GM12878 (cell line): ENCODE measurements at regions not wholly inside any gene's neighbourhood (a gene's known extent, or its start where the extent isn't known, plus 50 kb on each side); places are given as distances from the start of the nearest gene placed in this dataset.

Experiments
- ATAC-seq: fragments of 200-7000 bp; cut with Tn5 transposase; 3 replicates; pipeline ENCODE4 v1.9.1; 2020; ENCODE audit warnings: mild to moderate bottlenecking, moderate library complexity
- BruUV-seq: library from RNA; stranded (reverse); fragments of 400-500 nt; replicated peaks from 2 replicates; lab custom pipeline; 2021; lab: Mats Ljungman, UMichigan
- CTCF ChIA-PET: fragments of 300-600 bp; sonication (Branson Sonifier 250); formaldehyde crosslinking; extraction: SDS; loops from one replicate; lab custom pipeline; 2021; ENCODE audit warnings: inconsistent platforms; lab: Yijun Ruan, JAX
- POLR2A ChIA-PET: fragments of 350-600 bp; formaldehyde crosslinking; extraction: SDS; loops from one replicate; lab custom pipeline; 2021; ENCODE audit warnings: inconsistent platforms; lab: Charles Lee
- RAD21 ChIA-PET: fragments of 300-600 bp; sonication (Branson Sonifier 250); formaldehyde crosslinking; loops from one replicate; lab custom pipeline; 2023; ENCODE audit warnings: antibody characterized with exemption; ENCODE audit not compliant: unreplicated experiment; lab: Charles Lee
- SMC1A ChIA-PET: fragments of 300-600 bp; sonication (Branson Sonifier 250); formaldehyde crosslinking; loops from one replicate; lab custom pipeline; 2023; ENCODE audit not compliant: unreplicated experiment, uncharacterized antibody; lab: Charles Lee
- DNase-seq: peaks from one replicate; pipeline ENCODE4 v3.0.0-alpha.2; 2011; ENCODE audit warnings: low read depth, low spot score
- FAIRE-seq: peaks from 3 replicates; lab custom pipeline; 2011; peaks lifted over from hg19 to GRCh38; lab: Jason Lieb, UNC
- H2AFZ ChIP-seq: 2 replicates; pipeline ENCODE4 v1.6.0; 2011; ENCODE audit warnings: low read depth, low read length, control low read depth; ENCODE audit not compliant: control insufficient read depth
- H3K27ac ChIP-seq: 2 replicates; pipeline ENCODE4 v1.5.1; 2011; ENCODE audit warnings: control low read depth; ENCODE audit not compliant: control insufficient read depth, insufficient read depth
- H3K27me3 ChIP-seq, 2 experiments: replicated peaks in 1 of 2; 2 replicates each; pipeline versions ENCODE4 v1.6.0 to v1.6.1; 2011; ENCODE audit warnings: low read length in 1 of 2; ENCODE audit not compliant: control insufficient read depth in 2 of 2, insufficient read depth in 2 of 2
- H3K36me3 ChIP-seq, 2 experiments: 2 replicates each; pipeline ENCODE4 v1.5.1; 2011; ENCODE audit warnings: low read length in 1 of 2; ENCODE audit not compliant: control insufficient read depth in 2 of 2, insufficient read depth in 2 of 2
- H3K4me1 ChIP-seq: 2 replicates; pipeline ENCODE4 v1.6.1; 2011; ENCODE audit warnings: mild to moderate bottlenecking, low read length, moderate library complexity, mixed read lengths; ENCODE audit not compliant: control insufficient read depth, insufficient read depth
- H3K4me2 ChIP-seq: 2 replicates; pipeline ENCODE4 v1.6.0; 2011; ENCODE audit warnings: control low read depth; ENCODE audit not compliant: control insufficient read depth, insufficient read depth
- H3K4me3 ChIP-seq: fragments of 200-600 bp; sonication (generic); 2 replicates; pipeline ENCODE4 v1.5.1; 2016
- H3K79me2 ChIP-seq: 2 replicates; pipeline ENCODE4 v1.6.0; 2011; ENCODE audit warnings: low read length; ENCODE audit not compliant: control insufficient read depth, insufficient read depth
- H3K9ac ChIP-seq: 2 replicates; pipeline ENCODE4 v1.8.0; 2011; ENCODE audit warnings: low read length, control low read depth, mixed read lengths; ENCODE audit not compliant: control insufficient read depth, insufficient read depth
- H3K9me3 ChIP-seq: replicated peaks from 3 replicates; pipeline ENCODE4 v1.5.1; 2011; ENCODE audit warnings: mild to moderate bottlenecking, low read length; ENCODE audit not compliant: control insufficient read depth, insufficient read depth
- H4K20me1 ChIP-seq: 2 replicates; pipeline ENCODE4 v1.6.0; 2011; ENCODE audit not compliant: control insufficient read depth, insufficient read depth
- CHD1 ChIP-seq: IDR thresholded peaks from 2 replicates; pipeline ENCODE4 v1.6.1; 2012; ENCODE audit warnings: low read depth, low read length, improper control_type of control experiment
- DPF2 ChIP-seq: fragments of 450-650 bp; IDR thresholded peaks from 2 replicates; pipeline ENCODE4 v1.6.1; 2017; ENCODE audit warnings: mild to moderate bottlenecking
- FOXK2 ChIP-seq: fragments of 450-650 bp; IDR thresholded peaks from 2 replicates; pipeline ENCODE4 v1.6.1; 2017; ENCODE audit warnings: mild to moderate bottlenecking, moderate library complexity
- HDGF ChIP-seq: fragments of 450-650 bp; IDR thresholded peaks from 2 replicates; pipeline ENCODE4 v1.6.1; 2016; ENCODE audit warnings: antibody characterized with exemption
- JUNB ChIP-seq: IDR thresholded peaks from 2 replicates; pipeline ENCODE4 v1.6.1; 2016; ENCODE audit warnings: antibody characterized with exemption, mild to moderate bottlenecking
- MTA3 ChIP-seq: IDR thresholded peaks from 2 replicates; pipeline ENCODE4 v1.6.1; 2012; ENCODE audit warnings: low read length, inconsistent platforms, borderline replicate concordance
- NBN ChIP-seq: fragments of 450-650 bp; IDR thresholded peaks from 2 replicates; pipeline ENCODE4 v1.6.1; 2016
- NFIC ChIP-seq: IDR thresholded peaks from 2 replicates; pipeline ENCODE4 v1.6.1; 2012; ENCODE audit warnings: low read depth, mild to moderate bottlenecking, inconsistent platforms, low read length, moderate library complexity
- NR2F1 ChIP-seq: fragments of 450-650 bp; conservative IDR thresholded peaks from 2 replicates; pipeline ENCODE4 v1.6.1; 2017; ENCODE audit warnings: mild to moderate bottlenecking
- PAX5 ChIP-seq: IDR thresholded peaks from 2 replicates; pipeline ENCODE4 v1.6.1; 2011; ENCODE audit warnings: low read depth, low read length, borderline replicate concordance
- PKNOX1 ChIP-seq: fragments of 450-650 bp; IDR thresholded peaks from 2 replicates; pipeline ENCODE4 v1.6.1; 2016; ENCODE audit warnings: mild to moderate bottlenecking
- RBBP5 ChIP-seq: fragments of 200-600 bp; sonication (generic); conservative IDR thresholded peaks from 2 replicates; pipeline ENCODE4 v1.6.1; 2016
- SREBF1 ChIP-seq: IDR thresholded peaks from 2 replicates; pipeline ENCODE4 v1.6.1; 2012; ENCODE audit warnings: mild to moderate bottlenecking, low read length
- TBL1XR1 ChIP-seq: IDR thresholded peaks from 2 replicates; pipeline ENCODE4 v1.6.1; 2012; ENCODE audit warnings: low read depth, low read length, improper control_type of control experiment
- WRNIP1 ChIP-seq: IDR thresholded peaks from 2 replicates; pipeline ENCODE4 v1.6.1; 2011; ENCODE audit warnings: low read depth, low read length, improper control_type of control experiment, borderline replicate concordance
- ZBTB33 ChIP-seq: fragments of 450-650 bp; IDR thresholded peaks from 2 replicates; pipeline ENCODE4 v1.6.1; 2017; ENCODE audit warnings: mild to moderate bottlenecking
- ZSCAN29 ChIP-seq: fragments of 450-650 bp; IDR thresholded peaks from 2 replicates; pipeline ENCODE4 v1.6.1; 2017; ENCODE audit warnings: mild to moderate bottlenecking, moderate library complexity
- WGBS: methylation state at CpG from one replicate; pipeline ENCODE4 v1.1.6; 2016; ENCODE audit warnings: low lambda C conversion rate; ENCODE audit not compliant: insufficient replicate concordance, insufficient coverage; ENCODE audit errors: missing lambda C conversion rate; 5-methylcytosine and 5-hydroxymethylcytosine counted together
- in situ Hi-C: fragments of 300-500 bp; cut with MboI; formaldehyde crosslinking; loops from 9 replicates; pipeline ENCODE4 v1.14.3; 2018; ENCODE audit warnings: mixed read lengths
- intact Hi-C: fragments of 100-400 bp; cut with micrococcal nuclease; formaldehyde crosslinking; loops from one replicate; pipeline ENCODE4 v1.14.2; 2022; ENCODE audit not compliant: unreplicated experiment

GRCh38 chr14:101293605-101294004 is 267.7 kb upstream of the DIO3 start:
- ChIA-PET CTCF (no interaction called here), RAD21 (no interaction called here), POLR2A (no interaction called here), SMC1A (no interaction called here)
- Histone ChIP-seq H3K9ac (no peak overlapping the region), H3K27me3 (no peaks in the 10 kb centered on the region), H3K4me1 (no peaks in the 10 kb centered on the region), H3K27ac (no peak overlapping the region), H3K4me3 (no peak overlapping the region), H3K9me3 (no peaks in the 10 kb centered on the region), H2AFZ (no peak overlapping the region), H3K4me2 (no peak overlapping the region), H4K20me1 (no peaks in the 10 kb centered on the region), H3K36me3 (no peaks in the 10 kb centered on the region), H3K79me2 (no peaks in the 10 kb centered on the region)
- in situ Hi-C loops = no loop called here
- TF ChIP-seq NBN = no peak
- intact Hi-C loops = no loop called here
- no TSS peak for BruUV-seq
- ATAC-seq = no peak
- FAIRE-seq = no peak
- DNase-seq = no peak

GRCh38 chr14:101294136-101294535 is 267.2 kb upstream of the DIO3 start:
- Histone ChIP-seq H3K4me1 (no peaks in the 10 kb centered on the region), H3K27ac (no peak overlapping the region), H3K79me2 (no peaks in the 10 kb centered on the region), H3K36me3 (no peaks in the 10 kb centered on the region), H2AFZ (no peak overlapping the region), H3K27me3 (no peaks in the 10 kb centered on the region), H3K9ac (no peak overlapping the region), H3K4me2 (no peak overlapping the region), H3K4me3 (no peak overlapping the region), H3K9me3 (no peaks in the 10 kb centered on the region), H4K20me1 (no peaks in the 10 kb centered on the region)
- DNase-seq (no peak), FAIRE-seq (no peak), ATAC-seq (no peak)
- CTCF ChIA-PET = no interaction called here
- SMC1A ChIA-PET = no interaction called here
- POLR2A ChIA-PET = no interaction called here
- WGBS = 0% methylated on average over 1 of the region's 1 CpG
- in situ Hi-C loops (no loop called here), intact Hi-C loops (no loop called here)
- BruUV-seq = no TSS peak
- TF ChIP-seq SREBF1 (no peak), FOXK2 (no peak), NFIC (no peak), TBL1XR1 (no peak), DPF2 (no peak), ZSCAN29 (no peak), HDGF (no peak), ZBTB33 (no peak), JUNB (no peak), RBBP5 (no peak), NR2F1 (no peak), WRNIP1 (no peak), CHD1 (no peak), PKNOX1 (no peak), PAX5 (no peak), MTA3 (no peak)
- RAD21 ChIA-PET = no interaction called here
